ENCODE measurements at regions not wholly inside any gene's neighbourhood (a gene's known extent, or its start where the extent isn't known, plus 50 kb on each side); places are given as distances from the start of the nearest gene placed in this dataset.

GRCh38 chr7:15862781-15863165 lies 176.3 kb upstream of the MEOX2 start:
- ChIA-PET CTCF (no interaction called here), POLR2A (no interaction called here)
- DNase-seq (ENCODE audit: extremely low spot score), result no peak
- TF ChIP-seq BHLHE40 (IDR thresholded peaks at IDR 0.05; ENCODE audit: borderline replicate concordance) (no peak), SUZ12 (IDR thresholded peaks at IDR 0.05) (no peak), LEF1 (IDR thresholded peaks at IDR 0.05; ENCODE audit: borderline replicate concordance) (no peak), ZNF384 (IDR thresholded peaks at IDR 0.05) (no peak)

- TF ChIP-seq LEF1 (IDR thresholded peaks at IDR 0.05; ENCODE audit: borderline replicate concordance), result no peak
- TF ChIP-seq FOXM1 (IDR thresholded peaks at IDR 0.05; ENCODE audit: borderline replicate concordance), result no peak
- no peak for TF ChIP-seq L3MBTL2 (conservative IDR thresholded peaks at IDR 0.05)
- no peak for TF ChIP-seq TARDBP (IDR thresholded peaks at IDR 0.05)
- TF ChIP-seq SP1 (IDR thresholded peaks at IDR 0.05), result no peak
- no peak for TF ChIP-seq HDGF (IDR thresholded peaks at IDR 0.05; ENCODE audit: borderline replicate concordance)
- DNase-seq (ENCODE audit: extremely low spot score), result no peak
- POLR2A ChIA-PET, result no interaction called here
- CTCF ChIA-PET, result no interaction called here
Observed at GRCh38 chr7:15862016-15862780, 175.7 kb upstream of the MEOX2 start.

DNA sequence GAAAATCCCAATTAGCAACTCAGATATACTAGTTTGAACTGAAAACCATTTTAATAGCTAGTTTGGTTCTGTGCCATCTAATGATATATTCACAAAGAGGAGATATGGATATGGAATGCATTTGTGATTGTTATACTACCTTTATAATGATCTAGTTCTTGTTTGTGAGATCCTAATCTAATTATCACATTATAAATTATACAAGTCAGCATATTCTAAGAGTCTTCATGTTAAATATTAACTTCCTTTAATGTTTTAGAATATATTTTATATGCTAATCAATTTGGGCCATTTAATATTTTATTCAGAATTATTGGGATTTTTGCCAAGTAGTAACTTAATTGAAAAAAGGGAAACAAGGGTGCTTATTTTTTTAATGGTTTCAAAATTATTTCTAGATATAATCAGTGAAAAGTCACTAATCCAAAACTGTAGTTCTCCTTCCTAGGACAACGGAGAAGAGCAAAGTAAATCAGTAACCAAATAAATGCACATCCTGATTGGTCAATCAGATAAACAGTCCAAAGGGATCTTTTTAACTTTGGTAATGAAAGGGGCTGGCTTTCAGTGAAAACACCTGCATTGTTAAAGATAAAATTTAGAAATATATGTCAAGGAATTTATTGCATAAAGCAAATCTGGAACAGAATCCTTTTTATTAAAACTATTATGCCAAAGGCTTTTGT lies 173.9 kb upstream of the MEOX2 start:
- TF ChIP-seq CTBP1 (IDR thresholded peaks at IDR 0.05; ENCODE audit: borderline replicate concordance) (no peak), BHLHE40 (IDR thresholded peaks at IDR 0.05; ENCODE audit: borderline replicate concordance) (no peak), LEF1 (IDR thresholded peaks at IDR 0.05; ENCODE audit: borderline replicate concordance) (no peak), ELF4 (IDR thresholded peaks at IDR 0.05) (no peak), SUZ12 (IDR thresholded peaks at IDR 0.05) (no peak), FOXM1 (IDR thresholded peaks at IDR 0.05; ENCODE audit: borderline replicate concordance) (no peak), ZNF384 (IDR thresholded peaks at IDR 0.05) (no peak), TARDBP (IDR thresholded peaks at IDR 0.05) (no peak), NFRKB (IDR thresholded peaks at IDR 0.05) (no peak), FOXA1 (IDR thresholded peaks at IDR 0.05) (no peak), FOXK2 (IDR thresholded peaks at IDR 0.05) (no peak), L3MBTL2 (conservative IDR thresholded peaks at IDR 0.05) (no peak), SP1 (IDR thresholded peaks at IDR 0.05) (no peak), HDGF (IDR thresholded peaks at IDR 0.05; ENCODE audit: borderline replicate concordance) (no peak), ARNT (IDR thresholded peaks at IDR 0.05) (no peak), PKNOX1 (IDR thresholded peaks at IDR 0.05) (no peak)
- no peak for DNase-seq (ENCODE audit: extremely low spot score)
- CTCF ChIA-PET, result interaction anchor here (0.6 kb wide), 1 partner anchor 854 kb away, joined by 3 read pairs; no protein-coding TSS in a partner anchor
- POLR2A ChIA-PET, result no interaction called here

- TF ChIP-seq SP1 (IDR thresholded peaks at IDR 0.05), result no peak
- no peak for TF ChIP-seq SUZ12 (IDR thresholded peaks at IDR 0.05)
- POLR2A ChIA-PET, result no interaction called here
- CTCF ChIA-PET, result no interaction called here
- DNase-seq (ENCODE audit: extremely low spot score), result no peak
Observed at GRCh38 chr7:15857026-15857425, 170.5 kb upstream of the MEOX2 start.

- no peak for DNase-seq (ENCODE audit: extremely low spot score)
- ChIA-PET CTCF (no interaction called here), POLR2A (no interaction called here)
- TF ChIP-seq NFRKB (IDR thresholded peaks at IDR 0.05) (no peak), FOXM1 (IDR thresholded peaks at IDR 0.05; ENCODE audit: borderline replicate concordance) (no peak), SUZ12 (IDR thresholded peaks at IDR 0.05) (no peak), PKNOX1 (IDR thresholded peaks at IDR 0.05) (no peak), CTBP1 (IDR thresholded peaks at IDR 0.05; ENCODE audit: borderline replicate concordance) (no peak)
Observed at GRCh38 chr7:15856311-15856710, 169.8 kb upstream of the MEOX2 start.

DNA sequence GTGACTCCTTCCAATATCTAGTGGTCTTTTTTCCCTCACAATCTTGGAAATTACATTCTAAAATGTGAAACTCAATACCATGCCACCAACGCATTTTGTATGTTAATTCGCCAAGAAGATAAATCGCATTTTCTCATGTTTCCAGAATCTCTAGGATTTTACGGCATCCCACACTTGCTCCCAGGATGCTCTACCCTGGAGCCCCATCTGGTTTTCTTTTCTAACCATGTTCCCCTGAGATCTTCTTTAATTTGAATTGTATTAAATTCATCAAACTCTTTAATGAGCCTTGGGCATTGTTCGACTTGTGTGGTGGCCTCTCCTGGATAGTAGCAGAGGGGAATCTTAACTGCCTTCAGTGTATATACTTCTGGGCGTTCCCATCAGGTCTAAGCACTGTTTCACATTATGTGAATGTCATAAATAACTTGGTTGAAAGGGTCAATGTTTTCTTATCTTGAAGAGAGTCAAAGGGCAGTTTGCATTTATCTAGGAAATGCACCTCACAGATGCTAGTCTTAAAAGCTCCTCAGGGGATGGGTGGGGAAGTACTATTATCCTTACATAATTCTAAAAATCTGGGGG lies 169.1 kb upstream of the MEOX2 start:
- ChIA-PET POLR2A (no interaction called here), CTCF (no interaction called here)

More for the DNA sequence above, 169.1 kb upstream of the MEOX2 start:
- DNase-seq (ENCODE audit: extremely low spot score), result no peak
- TF ChIP-seq HDGF (IDR thresholded peaks at IDR 0.05; ENCODE audit: borderline replicate concordance) (no peak), ARNT (IDR thresholded peaks at IDR 0.05) (no peak), SP1 (IDR thresholded peaks at IDR 0.05) (no peak), PKNOX1 (IDR thresholded peaks at IDR 0.05) (no peak), CTBP1 (IDR thresholded peaks at IDR 0.05; ENCODE audit: borderline replicate concordance) (no peak), FOXK2 (IDR thresholded peaks at IDR 0.05) (no peak), BHLHE40 (IDR thresholded peaks at IDR 0.05; ENCODE audit: borderline replicate concordance) (no peak), LEF1 (IDR thresholded peaks at IDR 0.05; ENCODE audit: borderline replicate concordance) (no peak), ZNF384 (IDR thresholded peaks at IDR 0.05) (no peak), L3MBTL2 (conservative IDR thresholded peaks at IDR 0.05) (no peak)
